ENCODE measurements at regions not wholly inside any gene's neighbourhood (a gene's known extent, or its start where the extent isn't known, plus 50 kb on each side); places are given as distances from the start of the nearest gene placed in this dataset.

DNA sequence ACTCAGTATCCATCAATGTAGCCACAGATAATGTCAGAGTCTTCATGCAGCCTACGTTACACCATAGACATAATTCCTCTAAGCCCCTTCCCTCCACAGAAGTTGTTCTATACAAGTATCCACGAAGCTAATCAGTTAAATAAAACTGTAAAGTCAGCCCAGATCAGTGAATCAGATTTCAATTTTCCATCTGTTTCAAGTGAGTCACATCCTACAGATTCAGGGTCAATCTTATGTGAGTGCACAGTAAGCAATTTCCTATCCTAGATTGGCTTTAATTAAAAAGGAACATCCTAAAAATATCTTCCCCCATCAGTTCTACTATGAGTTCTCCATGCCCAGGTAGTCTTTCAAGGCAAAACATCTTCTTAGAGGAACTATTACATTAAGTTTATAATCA is 402.5 kb downstream of the EFNA5 start:
- Histone ChIP-seq H3K4me1 (ENCODE audit: control insufficient read depth, extremely low read depth, insufficient read depth, low read length) (no peaks in the 10 kb centered on the region), H3K9me3 (ENCODE audit: control insufficient read depth, low read depth, low read length) (no peaks in the 10 kb centered on the region), H3K27ac (ENCODE audit: control insufficient read depth, insufficient read depth, low read length) (no peak overlapping the region), H3K4me3 (ENCODE audit: control insufficient read depth in 2 of 3, extremely low read depth in 1 of 3, insufficient read depth in 2 of 3, low read depth in 1 of 3, low read length in 3 of 3) (no peak overlapping the region), H2AFZ (ENCODE audit: control insufficient read depth, low read length) (no peak overlapping the region), H3K9ac (ENCODE audit: control insufficient read depth, extremely low read depth, insufficient read depth, low read length) (no peak overlapping the region), H3K36me3 (ENCODE audit: control insufficient read depth in 2 of 2, extremely low read depth in 1 of 2, insufficient read depth in 2 of 2, low read length in 2 of 2) (no peaks in the 10 kb centered on the region), H3K79me2 (ENCODE audit: control insufficient read depth, insufficient read depth, low read length) (no peaks in the 10 kb centered on the region), H3K27me3 (ENCODE audit: control insufficient read depth, extremely low read depth, insufficient read depth, low read length) (no peaks in the 10 kb centered on the region), H3K4me2 (ENCODE audit: control insufficient read depth, extremely low read depth, insufficient read depth, low read depth, low read length) (no peak overlapping the region), H3K9me1 (ENCODE audit: control insufficient read depth, extremely low read depth, insufficient read depth, low read length) (no peaks in the 10 kb centered on the region), H4K20me1 (ENCODE audit: control insufficient read depth, extremely low read depth, insufficient read depth, low read length) (no peaks in the 10 kb centered on the region)
- no peak for FAIRE-seq
- TF ChIP-seq, protein P1, sequence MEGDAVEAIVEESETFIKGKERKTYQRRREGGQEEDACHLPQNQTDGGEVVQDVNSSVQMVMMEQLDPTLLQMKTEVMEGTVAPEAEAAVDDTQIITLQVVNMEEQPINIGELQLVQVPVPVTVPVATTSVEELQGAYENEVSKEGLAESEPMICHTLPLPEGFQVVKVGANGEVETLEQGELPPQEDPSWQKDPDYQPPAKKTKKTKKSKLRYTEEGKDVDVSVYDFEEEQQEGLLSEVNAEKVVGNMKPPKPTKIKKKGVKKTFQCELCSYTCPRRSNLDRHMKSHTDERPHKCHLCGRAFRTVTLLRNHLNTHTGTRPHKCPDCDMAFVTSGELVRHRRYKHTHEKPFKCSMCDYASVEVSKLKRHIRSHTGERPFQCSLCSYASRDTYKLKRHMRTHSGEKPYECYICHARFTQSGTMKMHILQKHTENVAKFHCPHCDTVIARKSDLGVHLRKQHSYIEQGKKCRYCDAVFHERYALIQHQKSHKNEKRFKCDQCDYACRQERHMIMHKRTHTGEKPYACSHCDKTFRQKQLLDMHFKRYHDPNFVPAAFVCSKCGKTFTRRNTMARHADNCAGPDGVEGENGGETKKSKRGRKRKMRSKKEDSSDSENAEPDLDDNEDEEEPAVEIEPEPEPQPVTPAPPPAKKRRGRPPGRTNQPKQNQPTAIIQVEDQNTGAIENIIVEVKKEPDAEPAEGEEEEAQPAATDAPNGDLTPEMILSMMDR (optimal IDR thresholded peaks at IDR 0.05 in 1 of 3, IDR thresholded peaks at IDR 0.05 in 1 of 3, conservative IDR thresholded peaks at IDR 0.05 in 1 of 3; ENCODE audit: extremely low read depth in 1 of 3, insufficient read depth in 2 of 3, low read length in 3 of 3) = no peak
- no peak for TF ChIP-seq EZH2 (IDR thresholded peaks at IDR 0.05; ENCODE audit: low read length)
- dilution Hi-C loops (cut with MboI; ENCODE audit: extremely low pct_ligation_motif_present, low sequenced_read_pairs) = no loop called here
- no peak for DNase-seq (ENCODE audit: low read depth, low spot score)

DNA sequence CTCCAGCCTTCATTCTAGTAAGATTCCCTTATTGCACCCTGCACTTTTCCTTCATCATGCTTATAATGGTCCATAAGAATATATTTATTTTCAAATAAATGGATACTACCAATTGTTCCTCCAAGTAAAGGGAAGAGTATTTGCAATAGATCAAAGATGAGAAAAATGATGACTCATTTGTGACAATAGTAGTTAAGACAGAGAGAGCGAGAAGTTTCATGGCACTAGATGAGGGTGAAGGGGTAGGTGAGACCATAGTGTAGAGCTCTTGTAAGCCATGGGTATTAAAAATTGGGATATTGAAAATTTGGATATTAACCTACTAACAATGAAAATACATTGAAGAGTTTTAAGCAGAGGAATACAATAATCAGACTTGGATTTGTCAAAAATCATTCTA is 404.6 kb downstream of the EFNA5 start:
- Histone ChIP-seq H3K9me1 (ENCODE audit: control insufficient read depth, extremely low read depth, insufficient read depth, low read length) (no peaks in the 10 kb centered on the region), H3K4me3 (ENCODE audit: control insufficient read depth in 2 of 3, extremely low read depth in 1 of 3, insufficient read depth in 2 of 3, low read depth in 1 of 3, low read length in 3 of 3) (no peak overlapping the region), H3K9me3 (ENCODE audit: control insufficient read depth, low read depth, low read length) (no peaks in the 10 kb centered on the region), H3K4me1 (ENCODE audit: control insufficient read depth, extremely low read depth, insufficient read depth, low read length) (no peaks in the 10 kb centered on the region), H4K20me1 (ENCODE audit: control insufficient read depth, extremely low read depth, insufficient read depth, low read length) (no peaks in the 10 kb centered on the region), H3K9ac (ENCODE audit: control insufficient read depth, extremely low read depth, insufficient read depth, low read length) (no peak overlapping the region), H3K27me3 (ENCODE audit: control insufficient read depth, extremely low read depth, insufficient read depth, low read length) (no peaks in the 10 kb centered on the region), H3K36me3 (ENCODE audit: control insufficient read depth in 2 of 2, extremely low read depth in 1 of 2, insufficient read depth in 2 of 2, low read length in 2 of 2) (no peaks in the 10 kb centered on the region), H2AFZ (ENCODE audit: control insufficient read depth, low read length) (no peak overlapping the region), H3K27ac (ENCODE audit: control insufficient read depth, insufficient read depth, low read length) (no peak overlapping the region), H3K4me2 (ENCODE audit: control insufficient read depth, extremely low read depth, insufficient read depth, low read depth, low read length) (no peak overlapping the region), H3K79me2 (ENCODE audit: control insufficient read depth, insufficient read depth, low read length) (no peaks in the 10 kb centered on the region)
- FAIRE-seq (no peak), DNase-seq (ENCODE audit: low read depth, low spot score) (no peak)
- dilution Hi-C loops (cut with MboI; ENCODE audit: extremely low pct_ligation_motif_present, low sequenced_read_pairs) = no loop called here
- TF ChIP-seq, protein P1 (optimal IDR thresholded peaks at IDR 0.05 in 1 of 3, IDR thresholded peaks at IDR 0.05 in 1 of 3, conservative IDR thresholded peaks at IDR 0.05 in 1 of 3; ENCODE audit: extremely low read depth in 1 of 3, insufficient read depth in 2 of 3, low read length in 3 of 3) = no peak
- no peak for TF ChIP-seq EZH2 (IDR thresholded peaks at IDR 0.05; ENCODE audit: low read length)
